GM21381 (cell line): ENCODE measurements at regions not wholly inside any gene's neighbourhood (a gene's known extent, or its start where the extent isn't known, plus 50 kb on each side); places are given as distances from the start of the nearest gene placed in this dataset.

Source experiments
- ATAC-seq: cut with Tn5 transposase; IDR thresholded peaks from one replicate; pipeline ENCODE4 v1.9.1; 2021; ENCODE audit warnings: mild to moderate bottlenecking, moderate library complexity; ENCODE audit not compliant: unreplicated experiment

DNA sequence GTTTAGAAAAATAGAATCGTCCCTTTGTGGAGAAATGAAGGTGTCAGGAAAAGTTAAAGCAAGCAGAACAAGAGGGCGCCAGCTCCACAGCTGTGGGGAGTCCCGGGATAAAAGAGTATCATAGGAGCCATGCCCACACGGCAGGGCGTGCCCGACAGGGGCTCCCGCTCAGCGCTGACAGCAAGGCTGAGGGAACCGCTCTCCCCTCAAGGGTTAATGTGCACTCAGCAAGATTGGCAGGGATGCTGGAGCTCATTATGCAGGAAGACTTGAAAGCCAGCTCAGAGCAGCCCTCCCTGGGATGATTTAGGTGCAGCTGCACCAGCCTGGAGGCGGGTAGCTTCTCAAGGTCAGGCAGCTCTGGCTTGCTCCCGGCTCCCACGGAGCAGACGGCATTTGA lies 500.2 kb downstream of the EIPR1 start:
- no peak for ATAC-seq

DNA sequence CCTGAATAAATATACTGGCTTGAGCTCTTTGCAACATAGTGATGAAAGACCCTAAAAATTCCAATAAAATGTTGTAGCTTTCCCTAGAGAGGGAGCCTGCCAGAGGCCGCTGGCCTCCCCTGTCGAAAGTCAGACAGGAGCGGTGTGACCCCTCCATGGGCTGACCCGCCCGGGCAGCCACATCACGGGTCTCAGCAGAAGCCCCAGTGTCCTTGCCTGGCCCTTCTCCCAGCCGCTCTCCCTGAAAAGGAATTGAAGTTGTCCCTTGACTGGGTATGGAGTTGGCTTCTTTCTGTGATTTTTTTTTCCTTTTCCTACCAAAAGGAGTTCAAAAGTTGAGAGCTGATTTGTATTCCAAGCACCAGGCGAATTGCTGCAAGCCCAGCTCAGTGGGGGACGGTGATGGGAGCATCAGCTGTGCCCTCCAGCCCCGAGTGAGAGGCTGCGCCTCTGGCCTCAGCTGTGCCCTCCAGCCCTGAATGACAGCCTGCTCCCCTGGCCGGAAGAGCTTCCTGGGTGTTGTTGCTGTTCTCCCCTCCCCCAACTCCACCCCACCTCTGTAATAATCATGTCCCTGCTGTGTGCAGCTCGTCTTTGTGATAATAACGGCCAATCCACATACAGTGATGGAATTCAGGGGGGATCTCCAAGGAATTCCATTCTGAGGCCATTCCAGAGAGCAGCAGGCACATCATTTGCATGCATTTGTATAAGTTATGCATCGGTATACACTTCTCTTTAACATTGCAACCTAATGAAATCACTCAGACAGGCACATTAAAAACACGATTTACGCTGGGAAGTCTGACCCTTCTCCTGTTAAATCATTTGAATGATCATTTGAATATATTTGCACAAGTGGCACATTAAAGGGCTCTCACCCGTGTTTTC lies 501.0 kb downstream of the EIPR1 start:
- no peak for ATAC-seq

DNA sequence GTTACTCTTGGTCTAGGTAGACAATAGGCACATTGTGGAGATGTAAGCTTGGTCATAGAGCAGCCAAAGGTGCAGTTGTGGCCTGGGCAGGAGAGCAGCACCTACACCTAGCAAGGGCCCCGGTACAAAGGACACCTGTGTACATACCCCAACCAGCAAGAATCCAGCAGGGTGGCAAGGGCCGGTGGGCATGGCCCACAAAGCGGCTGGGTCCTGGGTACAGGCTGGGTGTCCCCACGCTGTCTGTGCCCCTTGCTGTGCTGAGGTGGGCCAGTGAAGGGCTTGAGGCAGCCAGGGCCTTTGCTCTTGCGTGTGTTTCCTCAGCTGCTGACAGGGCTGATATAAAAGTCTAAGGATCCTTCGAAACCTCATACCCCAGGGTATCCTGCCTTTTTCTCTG lies 501.8 kb downstream of the EIPR1 start:
- no peak for ATAC-seq

DNA sequence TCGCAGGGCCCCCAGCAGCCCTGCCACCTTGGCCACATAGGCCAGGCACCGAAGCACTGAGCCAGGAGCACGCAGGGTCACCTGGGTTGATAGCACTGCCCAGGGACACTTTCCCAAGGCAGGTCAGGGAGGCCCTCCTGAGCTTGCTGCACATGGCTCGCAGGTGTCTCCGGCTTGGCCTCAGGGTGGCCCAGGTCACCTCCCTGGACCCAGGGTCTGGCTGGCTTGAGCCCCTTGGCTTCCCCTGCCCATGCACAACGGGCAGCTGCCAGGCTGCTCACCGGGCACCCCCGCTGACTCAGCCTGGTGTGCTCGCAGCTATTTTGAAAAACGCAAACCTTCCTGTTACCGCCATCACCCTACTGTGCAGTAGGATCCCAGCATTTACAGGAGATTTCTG lies 502.3 kb downstream of the EIPR1 start:
- no peak for ATAC-seq

DNA sequence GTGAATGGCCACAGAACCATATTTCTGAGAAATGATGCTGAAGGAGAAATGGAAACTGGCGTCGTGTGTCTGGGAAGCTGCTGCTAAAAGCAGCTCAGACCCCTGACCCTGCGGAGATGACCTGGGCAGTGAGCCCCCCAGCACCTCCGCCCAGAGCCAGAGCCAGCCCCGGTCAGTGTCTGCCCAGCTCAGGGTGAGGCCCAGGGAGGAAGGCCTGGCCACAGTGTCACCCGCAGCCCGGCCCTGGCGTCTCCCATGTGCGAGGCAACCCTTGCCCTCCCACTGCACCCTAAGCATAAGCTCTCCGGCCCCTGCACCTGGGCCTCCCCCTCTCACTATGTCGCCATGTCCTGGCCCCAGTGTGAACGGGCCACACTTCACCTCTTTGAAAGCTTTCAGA lies 502.8 kb downstream of the EIPR1 start:
- no peak for ATAC-seq

DNA sequence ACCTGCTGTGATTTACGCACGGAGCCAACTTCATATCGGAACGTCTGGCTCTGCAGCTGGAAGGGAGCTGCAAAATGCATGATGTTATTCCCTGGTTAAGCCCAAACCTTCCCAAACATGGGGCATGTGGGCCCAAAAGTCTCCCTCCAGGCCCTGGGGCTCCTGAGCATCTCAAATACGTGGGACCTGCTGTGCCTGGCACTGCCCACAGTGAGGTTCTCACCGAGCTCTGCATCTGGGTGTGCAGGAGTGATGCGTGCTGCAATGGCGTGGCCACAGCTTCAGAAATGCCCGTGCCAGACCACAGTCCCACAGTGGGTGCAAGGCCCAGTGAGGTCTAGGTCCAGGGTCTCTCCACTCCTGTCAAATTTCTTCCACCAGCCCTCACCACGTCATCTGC lies 503.3 kb downstream of the EIPR1 start:
- ATAC-seq, result no peak

DNA sequence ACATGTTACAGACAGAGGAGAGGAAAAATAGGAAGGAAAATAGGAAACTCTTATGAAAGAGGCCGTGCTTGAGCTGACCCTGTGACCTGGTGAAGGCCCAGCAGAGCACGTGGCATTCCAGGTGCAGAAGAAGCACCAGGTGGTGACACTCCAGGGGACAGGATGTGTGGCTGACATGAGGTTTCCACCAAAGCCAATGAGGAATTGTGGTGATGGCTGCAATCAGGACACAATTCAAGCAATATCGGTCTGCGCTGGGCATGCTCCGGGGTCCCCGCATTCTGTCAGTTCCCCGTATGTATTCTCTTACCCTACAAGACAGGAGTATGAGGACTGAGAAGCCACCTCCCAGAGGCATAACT lies 504.2 kb downstream of the EIPR1 start:
- ATAC-seq, result no peak

DNA sequence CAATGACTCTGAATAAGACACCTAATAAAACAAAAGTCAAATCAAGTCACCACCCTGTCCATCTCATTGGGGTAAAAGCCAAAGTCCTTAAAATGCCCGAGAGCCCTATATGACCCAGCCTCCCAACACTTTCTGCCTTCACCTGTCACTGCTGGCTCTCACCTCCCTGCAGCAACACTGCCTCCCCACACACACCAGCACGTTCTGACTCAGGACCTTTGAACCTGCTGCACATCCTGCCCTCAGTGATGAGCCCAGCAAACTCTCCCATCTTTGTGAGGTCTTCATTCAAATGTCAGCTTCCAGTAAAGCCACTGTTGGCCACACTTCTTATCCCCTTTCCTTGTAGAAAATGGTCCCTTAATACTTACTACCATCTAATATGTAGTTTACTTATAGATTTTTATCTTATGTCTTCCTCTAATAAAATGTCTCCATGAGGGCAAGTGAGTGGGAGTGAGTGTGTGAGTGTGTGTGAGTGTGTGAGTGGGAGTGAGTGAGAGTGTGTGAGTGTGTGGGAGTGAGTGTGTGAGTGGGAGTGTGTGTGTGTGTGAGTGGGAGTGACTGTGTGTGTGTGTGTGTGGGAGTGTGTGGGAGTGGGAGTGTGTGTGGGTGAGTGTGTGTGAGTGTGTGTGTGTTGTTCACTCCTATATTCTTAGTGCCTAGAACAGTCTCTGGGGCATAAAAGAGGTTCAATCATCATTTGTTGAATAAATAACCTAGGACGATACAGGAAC lies 504.7 kb downstream of the EIPR1 start:
- no peak for ATAC-seq

DNA sequence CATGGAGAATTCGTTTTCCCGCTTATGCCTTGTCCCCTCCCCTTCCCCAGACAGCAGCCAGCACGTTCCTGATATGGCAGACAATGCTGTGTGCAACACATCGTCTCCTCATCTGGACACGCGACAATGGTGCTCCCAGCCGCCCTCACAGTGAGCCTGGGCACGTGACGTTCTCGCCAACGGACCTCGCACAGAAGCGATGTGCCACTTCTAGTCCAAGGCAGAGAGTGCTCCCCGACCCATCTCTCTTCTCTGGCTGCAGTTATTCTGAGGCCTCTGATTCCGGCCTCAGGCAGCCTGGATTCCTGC lies 505.4 kb downstream of the EIPR1 start:
- no peak for ATAC-seq

DNA sequence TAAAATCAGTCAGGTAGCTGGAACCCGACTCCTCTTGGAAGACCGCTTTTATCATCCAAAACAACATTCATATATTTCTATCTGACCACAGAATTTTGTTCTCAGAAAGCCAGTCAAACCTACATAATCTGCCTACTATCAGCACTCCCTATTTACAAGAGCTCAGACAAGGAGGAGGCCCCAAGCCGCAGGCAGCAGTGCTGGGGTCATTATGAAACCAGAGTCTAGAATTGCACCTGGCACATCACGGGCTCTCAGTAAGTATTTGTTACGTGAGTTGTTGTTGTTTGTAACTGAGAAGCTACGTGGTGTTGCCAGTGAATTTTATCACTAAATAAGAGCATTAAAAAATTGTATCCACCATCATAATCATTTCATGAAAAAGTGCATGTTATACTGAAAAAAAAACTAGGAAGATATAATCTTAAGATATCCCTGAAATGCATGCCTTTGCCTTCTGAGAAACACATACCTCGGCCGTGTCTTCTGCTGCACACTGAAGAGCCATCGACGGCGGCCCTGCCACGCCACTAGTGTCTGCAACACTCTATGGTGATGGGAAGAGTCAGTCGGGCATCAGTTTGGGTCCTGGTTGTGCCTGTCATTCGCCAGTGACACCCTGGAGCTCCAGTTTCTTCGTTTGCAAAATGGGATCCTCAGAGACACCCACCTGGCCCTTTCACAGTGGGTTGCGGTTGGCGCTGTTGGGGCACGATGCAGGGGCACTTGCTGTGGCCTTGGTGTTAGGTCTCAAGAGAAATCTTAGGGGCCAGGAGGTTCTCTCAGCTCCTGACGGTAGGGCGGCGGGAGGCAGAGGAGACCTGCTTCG lies 505.9 kb downstream of the EIPR1 start:
- ATAC-seq, result no peak

DNA sequence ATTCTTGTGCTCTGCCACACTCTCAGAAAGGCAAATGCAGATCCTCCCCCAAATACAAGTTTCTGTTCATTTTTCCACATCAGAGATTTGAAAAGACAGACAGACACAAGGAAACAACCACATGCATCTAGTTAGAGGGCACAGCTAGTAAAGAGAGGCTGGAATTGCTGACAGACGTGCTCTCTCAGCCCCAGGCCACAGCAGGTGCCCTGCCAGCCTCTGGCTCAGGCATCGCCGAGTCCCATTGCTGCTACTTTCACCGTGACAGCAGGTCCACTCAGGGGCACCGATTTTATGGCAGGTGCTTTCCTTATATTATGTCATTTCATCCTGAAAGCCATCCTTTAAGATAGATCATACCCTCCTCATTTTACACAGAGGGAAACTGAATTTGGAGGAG lies 507.5 kb downstream of the EIPR1 start:
- ATAC-seq, result no peak

DNA sequence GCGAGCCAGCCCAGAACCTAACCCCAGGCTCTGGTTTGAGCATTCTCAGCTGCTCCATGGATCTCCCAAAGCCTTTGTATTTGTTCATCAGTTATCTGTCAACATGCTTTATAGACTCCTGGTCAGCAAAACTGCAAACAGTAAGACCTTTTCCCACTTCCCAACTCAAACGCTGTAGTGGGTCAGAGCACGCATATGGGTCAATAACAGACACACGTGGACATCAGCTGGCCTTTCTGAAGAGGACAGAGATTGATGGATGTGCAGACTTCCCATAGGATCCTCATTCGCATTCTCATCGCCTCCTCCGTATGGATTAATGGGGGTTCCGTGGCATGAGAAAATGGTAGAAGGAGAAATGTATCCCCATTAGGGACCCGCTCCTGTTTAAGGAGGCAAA lies 508.1 kb downstream of the EIPR1 start:
- ATAC-seq, result no peak

DNA sequence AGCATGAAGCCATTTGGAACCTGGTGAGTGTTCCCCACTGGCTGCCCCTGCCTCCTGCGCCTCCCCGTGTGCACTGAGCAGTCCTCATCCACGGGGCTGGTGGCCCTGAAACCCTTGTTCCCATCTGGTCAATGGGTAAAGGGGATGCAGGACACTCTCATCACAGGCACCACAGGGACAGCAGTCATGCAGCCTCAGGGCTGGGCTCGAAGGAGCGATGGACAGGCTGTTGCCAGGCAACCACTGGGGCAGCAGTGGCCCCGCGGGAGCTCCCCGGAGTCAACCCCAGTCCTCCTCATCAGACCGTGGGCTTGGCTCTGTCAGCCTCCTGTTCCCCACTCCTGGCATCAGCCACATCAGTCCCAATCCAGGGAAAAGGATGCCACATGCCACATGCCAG lies 509.5 kb downstream of the EIPR1 start:
- ATAC-seq, result no peak

DNA sequence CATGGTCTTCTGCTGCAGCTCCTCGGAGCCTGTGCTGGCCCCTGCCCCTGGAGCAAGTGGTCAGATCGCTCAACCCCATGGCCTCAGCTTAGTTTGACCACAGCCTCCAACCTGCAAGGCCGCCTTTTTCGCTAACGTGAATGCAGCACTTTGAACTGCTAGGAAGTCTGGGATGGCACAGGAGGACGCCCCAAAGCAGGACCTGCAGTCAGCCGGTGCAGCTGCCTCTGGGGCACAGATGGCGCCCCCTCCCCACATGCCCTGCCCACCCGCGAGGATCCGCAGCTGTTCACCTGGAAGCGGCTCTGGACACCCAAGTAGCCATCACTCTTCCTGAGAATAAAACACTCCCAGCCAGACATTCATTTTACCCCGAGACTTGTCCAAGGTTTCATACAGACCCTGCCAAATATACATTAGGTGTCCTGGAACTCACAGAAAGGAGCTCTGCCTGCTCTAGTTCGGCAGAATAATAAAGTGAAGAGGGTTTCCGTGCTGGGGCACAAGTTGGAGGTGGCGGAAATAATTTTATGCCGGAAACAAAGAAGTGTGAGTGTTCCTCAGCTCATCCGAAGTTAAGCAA lies 510.1 kb downstream of the EIPR1 start:
- ATAC-seq, result no peak

DNA sequence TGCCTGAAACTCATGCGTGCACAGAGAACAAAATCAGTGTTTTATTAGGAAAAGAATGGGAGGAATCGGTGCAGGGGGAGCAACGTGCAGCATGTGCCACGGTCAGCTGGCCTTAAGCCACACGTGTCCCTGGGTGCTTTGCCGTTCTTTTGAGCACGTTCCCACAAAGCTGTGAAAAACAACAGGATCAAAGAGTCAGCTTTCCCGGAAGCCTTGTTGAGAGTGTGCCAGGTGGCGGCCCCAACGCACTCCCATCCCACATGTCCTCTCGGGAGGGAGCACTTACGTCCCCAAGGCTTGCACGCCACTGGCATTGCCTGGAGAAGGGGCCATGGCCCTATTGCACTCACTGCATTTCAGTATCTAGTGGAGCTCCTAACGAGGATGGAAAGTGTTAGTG lies 511.2 kb downstream of the EIPR1 start:
- ATAC-seq, result no peak

DNA sequence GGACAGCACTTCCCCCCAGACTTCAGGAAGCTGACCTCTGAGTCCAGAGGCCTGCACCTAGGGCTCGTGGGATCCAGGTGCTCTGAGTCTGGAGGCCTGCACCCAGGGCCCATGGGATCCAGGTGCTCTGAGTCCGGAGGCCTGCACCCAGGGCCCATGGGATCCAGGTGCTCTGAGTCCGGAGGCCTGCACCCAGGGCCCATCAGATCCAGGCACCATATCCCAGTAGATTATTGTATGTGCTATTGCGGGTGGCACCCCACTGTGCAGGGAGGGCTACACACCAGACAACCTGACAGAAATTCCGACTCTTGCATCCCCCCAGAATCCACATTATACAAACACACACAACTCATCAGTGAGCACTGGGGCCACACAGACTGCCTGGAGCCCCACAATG lies 515.2 kb downstream of the EIPR1 start:
- no peak for ATAC-seq

DNA sequence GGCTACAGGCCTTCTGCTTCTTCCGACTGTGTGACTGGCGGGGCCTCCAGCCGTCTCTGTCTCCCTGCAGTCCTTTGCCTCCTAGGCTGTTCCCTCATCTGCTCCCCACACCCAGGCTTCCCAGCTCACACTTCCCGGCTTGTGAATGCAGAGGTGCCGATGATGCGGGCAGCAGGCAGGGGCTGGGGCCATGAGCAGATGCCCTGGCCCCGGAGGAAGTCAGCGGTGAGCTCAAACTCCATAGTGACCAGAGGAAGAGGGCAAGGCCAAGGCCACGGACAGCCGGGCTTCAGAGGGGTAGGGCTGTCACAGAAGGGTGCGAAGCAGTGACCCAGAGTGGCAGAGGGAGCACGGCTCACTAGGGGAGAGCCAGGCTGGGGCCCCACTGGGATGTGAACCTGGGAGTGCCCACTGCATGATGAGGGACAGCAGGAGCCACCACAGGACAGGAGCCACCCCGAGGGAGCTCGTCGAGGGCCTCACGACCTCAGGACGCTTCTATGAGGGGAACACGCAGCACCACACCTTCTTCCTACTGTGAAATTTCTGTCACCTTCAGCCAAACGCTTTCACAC lies 515.9 kb downstream of the EIPR1 start:
- ATAC-seq, result no peak

DNA sequence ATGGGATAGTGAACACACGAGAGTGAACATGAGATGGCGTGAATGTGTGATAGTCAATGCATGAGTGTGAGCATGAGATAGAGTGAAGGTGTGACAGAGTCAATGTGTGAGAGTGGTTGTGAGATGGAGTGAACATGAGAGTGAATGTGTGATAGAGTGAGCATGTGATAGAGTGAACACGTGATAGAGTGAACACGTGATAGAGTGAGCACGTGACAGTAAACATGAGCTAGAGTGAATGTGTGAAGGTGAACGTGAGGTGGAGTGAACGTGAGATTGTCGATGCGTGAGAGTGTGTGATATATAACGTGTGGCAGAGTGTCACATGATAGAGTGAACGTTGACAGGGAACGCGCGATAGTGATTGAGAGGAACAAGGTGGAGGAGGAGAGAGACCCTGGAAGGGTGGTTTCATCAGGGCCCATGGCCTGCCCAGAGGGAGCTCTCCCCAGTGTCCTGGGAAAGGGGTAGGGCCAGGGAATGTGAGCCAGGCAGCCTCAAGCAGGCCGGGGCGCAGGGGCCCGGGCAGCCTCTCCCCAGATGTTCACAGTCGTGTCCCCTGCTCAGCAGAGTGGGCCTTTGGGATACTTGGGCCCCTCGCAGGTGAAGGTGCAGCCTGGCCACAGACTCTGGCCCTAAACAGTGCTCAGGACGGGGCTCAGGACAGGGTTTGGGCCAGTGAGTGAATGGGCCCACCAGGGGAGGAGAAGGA lies 516.9 kb downstream of the EIPR1 start:
- ATAC-seq, result no peak

DNA sequence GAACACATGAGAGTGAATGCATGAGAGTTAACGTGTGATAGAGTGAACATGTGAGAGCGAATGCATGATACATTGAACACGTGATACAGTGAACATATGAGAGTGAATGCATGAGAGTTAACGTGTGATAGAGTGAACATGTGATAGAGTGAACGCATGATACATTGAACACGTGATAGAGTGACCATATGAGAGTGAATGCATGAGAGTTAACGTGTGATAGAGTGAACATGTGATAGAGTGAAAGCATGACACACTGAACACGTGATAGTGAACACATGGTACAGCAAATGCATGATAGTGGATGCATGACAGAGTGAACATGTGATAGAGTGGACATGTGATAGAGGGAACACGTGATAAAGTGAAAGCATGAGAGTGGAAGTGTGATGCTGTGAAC lies 517.9 kb downstream of the EIPR1 start:
- ATAC-seq, result no peak

DNA sequence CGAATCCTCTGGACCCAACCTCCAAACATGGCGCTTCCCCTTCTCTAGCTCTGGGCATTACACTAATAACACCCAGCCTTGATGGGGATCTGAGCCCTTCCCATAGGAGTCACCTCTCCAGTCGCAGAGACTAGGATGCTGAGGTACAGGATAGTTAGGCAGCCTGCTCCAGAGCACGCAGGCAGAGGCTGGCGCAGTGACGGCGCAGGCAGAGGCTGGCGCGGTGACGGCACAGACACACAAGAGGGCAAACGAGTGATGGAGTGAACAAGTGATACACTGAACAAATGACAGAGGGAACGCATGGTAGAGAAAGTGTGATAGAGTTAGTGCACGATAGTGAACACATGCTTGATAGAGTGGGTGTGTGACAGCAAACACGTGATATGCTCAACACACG lies 518.5 kb downstream of the EIPR1 start:
- ATAC-seq, result no peak
